Muscle layer of duodenum (tissue), 2 donors: ENCODE measurements at regions not wholly inside any gene's neighbourhood (a gene's known extent, or its start where the extent isn't known, plus 50 kb on each side); places are given as distances from the start of the nearest gene placed in this dataset.

Experiments used
- H3K27ac ChIP-seq: one replicate; pipeline ENCODE4 v1.7.0; 2013; ENCODE audit warnings: mild to moderate bottlenecking, low read length
- H3K27me3 ChIP-seq: one replicate; pipeline ENCODE4 v1.7.0; 2013; ENCODE audit warnings: low read depth, mild to moderate bottlenecking, control low read depth, low read length
- H3K36me3 ChIP-seq, 2 donors: one replicate each; pipeline ENCODE4 v1.7.0; 2013; ENCODE audit warnings: low read length in 2 of 2, control low read depth in 1 of 2, mild to moderate bottlenecking in 1 of 2; ENCODE audit not compliant: insufficient read depth in 2 of 2, control insufficient read depth in 1 of 2
- H3K4me1 ChIP-seq, 2 donors: one replicate each; pipeline ENCODE4 v1.7.0; 2013; ENCODE audit warnings: low read length in 2 of 2, mild to moderate bottlenecking in 2 of 2, control low read depth in 1 of 2, moderate library complexity in 1 of 2; ENCODE audit not compliant: insufficient read depth in 2 of 2, control insufficient read depth in 1 of 2
- H3K4me3 ChIP-seq, 2 donors: one replicate each; pipeline ENCODE4 v1.7.0; 2013; ENCODE audit warnings: low read length in 2 of 2, low read depth in 1 of 2, mild to moderate bottlenecking in 1 of 2
- H3K9me3 ChIP-seq, 2 donors: one replicate each; pipeline ENCODE4 v1.7.0; 2013; ENCODE audit warnings: low read length in 2 of 2, control low read depth in 1 of 2, mild to moderate bottlenecking in 1 of 2; ENCODE audit not compliant: control insufficient read depth in 1 of 2
- donor health status: healthy.

DNA sequence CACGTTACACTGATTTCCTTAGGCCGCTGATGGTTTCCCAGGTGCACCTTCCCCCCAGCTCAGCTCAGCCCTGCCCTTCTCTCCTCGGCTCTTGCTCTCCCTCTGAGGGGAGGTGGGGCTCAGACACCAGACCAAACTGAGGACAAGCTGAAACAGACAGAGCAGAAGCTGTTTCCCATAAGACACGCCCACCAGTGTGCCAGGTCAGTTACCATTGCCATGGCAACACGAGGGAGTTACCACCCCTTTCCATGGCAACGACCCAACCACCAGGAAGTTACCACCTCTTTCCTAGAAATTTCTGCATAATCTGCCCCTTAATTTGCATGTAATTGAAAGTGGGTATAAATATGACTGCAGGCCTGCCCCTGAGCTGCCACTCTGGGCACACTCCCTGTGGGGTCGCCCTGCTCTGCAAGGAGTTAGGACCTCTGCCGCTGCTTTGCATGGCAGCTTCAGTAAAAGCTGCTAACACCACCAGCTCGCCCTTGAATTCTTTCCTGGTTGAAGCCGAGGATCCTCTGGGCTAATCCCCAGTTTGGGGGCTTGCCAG is 120.9 kb upstream of the SMIM21 start:
- no peaks in the 10 kb centered on the region for H3K9me3 ChIP-seq
- H3K27me3 ChIP-seq, result no peaks in the 10 kb centered on the region
- no peak overlapping the region for H3K4me3 ChIP-seq
- no peaks in the 10 kb centered on the region for H3K36me3 ChIP-seq
- peaks cover 0 to 4% of the 10 kb centered on the region in 2 donors for H3K4me1 ChIP-seq
- no peak overlapping the region for H3K27ac ChIP-seq

DNA sequence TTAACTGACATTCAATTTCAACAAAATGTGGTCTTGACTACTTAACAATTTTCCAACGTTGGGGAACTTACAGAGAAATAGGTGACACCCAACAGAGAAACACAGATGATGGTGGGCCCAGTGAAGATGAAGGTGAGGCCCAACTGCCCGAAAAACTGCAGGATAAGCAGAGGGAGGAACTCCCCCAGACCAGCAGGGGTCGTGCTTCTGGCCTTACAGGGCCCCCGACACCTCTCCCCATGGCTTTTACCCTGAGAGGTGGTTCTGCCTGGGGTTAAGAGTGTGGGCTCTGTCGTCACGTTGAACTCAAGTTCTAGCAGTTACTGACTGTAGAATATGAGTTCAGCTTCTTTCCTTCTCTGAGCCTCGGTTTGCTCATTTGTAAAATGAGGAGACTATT is 119.5 kb upstream of the SMIM21 start:
- H3K27me3 ChIP-seq, result no peaks in the 10 kb centered on the region
- H3K27ac ChIP-seq, result no peak overlapping the region
- no peak overlapping the region for H3K4me3 ChIP-seq
- H3K9me3 ChIP-seq, result no peaks in the 10 kb centered on the region
- H3K36me3 ChIP-seq, result no peaks in the 10 kb centered on the region
- peaks cover 0 to 4% of the 10 kb centered on the region in 2 donors for H3K4me1 ChIP-seq

DNA sequence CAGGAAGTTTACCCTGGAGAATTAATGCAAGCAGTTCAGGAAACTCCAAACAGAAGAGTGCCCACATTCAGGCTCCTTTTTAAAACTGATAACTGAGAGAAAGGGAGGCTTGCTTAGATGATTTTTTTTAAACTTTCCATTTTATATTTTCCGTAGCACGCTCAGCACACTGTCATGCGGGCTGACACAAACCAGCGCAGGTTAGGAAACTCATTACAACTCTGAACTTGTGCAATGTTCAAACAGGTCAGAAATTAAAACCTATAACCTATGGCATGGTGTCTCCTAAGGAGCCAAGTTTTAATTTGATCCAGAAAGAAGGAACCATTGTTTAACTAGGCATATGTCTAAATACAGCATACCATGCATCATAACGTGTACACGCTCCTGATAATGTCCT is 117.7 kb upstream of the SMIM21 start:
- H3K4me1 ChIP-seq, result peaks cover 0 to 4% of the 10 kb centered on the region in 2 donors
- no peaks in the 10 kb centered on the region for H3K27me3 ChIP-seq
- no peaks in the 10 kb centered on the region for H3K9me3 ChIP-seq
- H3K4me3 ChIP-seq, result no peak overlapping the region
- no peaks in the 10 kb centered on the region for H3K36me3 ChIP-seq
- no peak overlapping the region for H3K27ac ChIP-seq

DNA sequence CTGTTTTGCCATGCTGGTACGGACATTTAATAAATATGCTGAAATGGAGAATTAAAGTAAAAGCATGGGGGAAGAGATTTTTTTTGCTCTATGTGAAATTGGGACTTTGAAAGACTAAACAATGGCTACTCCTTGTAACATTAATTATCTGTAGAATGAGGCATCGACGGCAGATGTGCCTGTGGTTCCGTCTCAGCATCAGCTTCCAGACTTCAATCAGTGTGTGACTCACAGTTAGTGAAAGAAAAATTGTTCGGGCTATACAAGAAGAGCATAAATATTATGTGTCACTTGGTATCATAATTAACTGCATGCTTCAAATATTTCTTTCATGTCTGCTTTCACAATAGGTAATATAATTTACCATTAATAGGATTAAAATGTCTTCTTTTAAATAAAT is 117.0 kb upstream of the SMIM21 start:
- Histone ChIP-seq H3K9me3 (no peaks in the 10 kb centered on the region), H3K4me1 (peaks cover 0 to 4% of the 10 kb centered on the region in 2 donors), H3K4me3 (no peak overlapping the region), H3K27me3 (peaks cover 3% of the 10 kb centered on the region), H3K27ac (no peak overlapping the region), H3K36me3 (no peaks in the 10 kb centered on the region)

DNA sequence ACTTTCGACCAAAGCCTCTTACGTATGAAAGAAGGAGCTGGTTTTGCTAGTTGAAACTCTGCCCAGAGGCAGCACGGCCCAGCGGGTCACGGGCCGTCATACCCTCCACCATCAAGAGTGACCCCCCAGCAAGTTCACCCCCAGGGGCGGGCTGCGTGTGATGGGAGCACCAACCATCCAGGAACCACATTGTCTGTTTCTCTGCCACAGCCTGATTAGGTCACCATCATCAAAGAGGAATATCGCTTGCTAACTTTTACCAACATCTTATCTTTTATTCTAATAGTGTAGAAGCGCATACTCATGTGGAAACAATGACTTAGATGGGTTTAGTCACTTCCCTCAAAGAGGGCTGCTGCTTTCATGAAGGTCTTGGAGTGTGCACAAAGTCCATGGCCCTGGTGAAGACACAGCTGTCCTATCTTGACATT is 116.6 kb upstream of the SMIM21 start:
- Histone ChIP-seq H3K36me3 (no peaks in the 10 kb centered on the region), H3K27me3 (peaks cover 3% of the 10 kb centered on the region), H3K4me3 (no peak overlapping the region), H3K9me3 (no peaks in the 10 kb centered on the region), H3K4me1 (peaks cover 0 to 4% of the 10 kb centered on the region in 2 donors), H3K27ac (no peak overlapping the region)

DNA sequence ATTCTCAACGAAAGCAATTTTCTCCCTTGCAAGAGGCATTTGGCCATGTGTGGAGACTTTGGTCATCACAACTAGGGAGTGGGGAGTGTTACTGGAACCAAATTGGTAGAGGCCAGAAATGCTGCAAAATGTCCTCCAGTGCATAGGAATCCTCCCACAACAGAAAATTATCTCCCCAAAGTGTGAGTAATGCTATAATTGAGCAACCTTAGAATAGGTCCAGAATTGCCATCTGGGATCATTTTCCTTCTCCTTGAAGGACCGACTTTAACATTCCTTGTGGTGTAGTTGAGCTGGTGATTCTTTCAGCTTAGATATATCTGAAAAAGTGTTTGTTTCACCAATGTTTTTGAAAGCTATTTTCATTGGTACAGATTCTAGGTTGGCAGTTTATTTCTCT is 111.2 kb upstream of the SMIM21 start:
- H3K9me3 ChIP-seq, result no peaks in the 10 kb centered on the region
- no peak overlapping the region for H3K27ac ChIP-seq
- no peak overlapping the region for H3K4me3 ChIP-seq
- peaks cover 3% of the 10 kb centered on the region for H3K27me3 ChIP-seq
- H3K36me3 ChIP-seq, result no peaks in the 10 kb centered on the region
- no peaks in the 10 kb centered on the region for H3K4me1 ChIP-seq

DNA sequence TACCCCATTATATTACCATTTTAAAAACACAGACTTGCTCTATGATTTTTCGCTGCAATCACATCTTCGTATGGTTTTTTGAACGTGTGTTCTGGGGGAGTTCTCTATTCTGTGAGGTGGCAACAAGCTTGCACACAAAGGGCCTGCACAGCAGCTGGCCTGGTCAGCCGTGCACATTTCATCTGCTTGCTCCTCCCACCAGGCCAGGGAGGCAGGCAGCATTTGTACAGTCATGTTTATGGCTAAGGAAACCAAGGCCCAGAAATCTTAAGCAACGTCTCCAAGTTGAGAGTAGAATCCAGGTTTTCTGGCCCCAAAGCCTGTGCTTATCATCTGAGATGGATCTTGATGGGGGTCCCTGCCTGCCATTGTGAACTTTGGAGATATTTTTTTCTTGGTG is 106.4 kb upstream of the SMIM21 start:
- Histone ChIP-seq H3K4me1 (no peaks in the 10 kb centered on the region), H3K4me3 (no peak overlapping the region), H3K9me3 (no peaks in the 10 kb centered on the region), H3K36me3 (no peaks in the 10 kb centered on the region), H3K27ac (no peak overlapping the region), H3K27me3 (no peaks in the 10 kb centered on the region)

DNA sequence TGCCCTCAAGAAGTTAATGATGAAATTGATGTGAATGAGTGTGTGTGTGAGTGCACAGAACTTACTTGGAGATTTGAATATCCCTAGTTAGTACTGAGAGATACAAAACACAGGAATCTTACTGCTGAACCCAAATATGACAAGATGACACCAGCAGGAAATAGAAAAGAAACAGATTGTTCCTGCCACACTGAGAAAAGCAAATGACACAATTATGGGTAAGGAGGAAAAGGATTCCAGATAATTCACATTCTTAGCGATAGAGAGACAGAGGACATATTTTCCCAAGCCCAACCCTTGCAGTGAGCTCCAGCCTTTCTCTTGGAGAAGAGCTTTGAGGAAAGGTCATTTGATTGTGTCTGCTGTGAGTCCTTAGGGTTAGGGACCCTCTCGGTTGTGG is 105.7 kb upstream of the SMIM21 start:
- Histone ChIP-seq H3K36me3 (no peaks in the 10 kb centered on the region), H3K4me1 (no peaks in the 10 kb centered on the region), H3K27me3 (no peaks in the 10 kb centered on the region), H3K4me3 (no peak overlapping the region), H3K27ac (no peak overlapping the region), H3K9me3 (no peaks in the 10 kb centered on the region)

DNA sequence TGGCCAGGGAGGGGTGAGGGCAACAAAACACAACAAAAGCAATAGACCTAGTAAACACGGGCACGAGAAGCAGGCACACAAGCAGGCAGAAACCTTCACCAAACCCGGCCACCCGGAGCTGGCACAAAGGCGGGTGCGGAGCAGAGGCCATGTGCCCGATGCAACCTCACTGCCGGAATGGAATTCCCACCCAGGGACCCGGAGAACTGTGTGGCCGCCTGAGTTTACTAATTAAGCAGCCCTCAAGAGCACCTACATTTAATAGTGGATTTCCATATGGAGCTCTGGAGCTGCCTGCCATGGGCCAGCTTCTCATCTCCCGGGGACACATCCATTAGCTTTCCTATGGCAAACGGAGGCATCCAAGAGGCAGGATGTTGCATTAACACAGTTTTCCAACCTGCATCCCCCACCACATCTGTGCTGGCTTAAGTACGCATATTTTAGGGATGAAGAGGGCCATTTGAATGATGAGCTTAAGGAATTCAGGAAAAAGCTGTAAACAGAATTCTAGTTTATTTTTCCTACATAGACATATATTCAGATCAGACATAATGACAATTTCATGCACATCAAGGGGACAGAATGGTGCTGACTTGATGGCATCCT is 104.5 kb upstream of the SMIM21 start:
- no peaks in the 10 kb centered on the region for H3K9me3 ChIP-seq
- no peak overlapping the region for H3K27ac ChIP-seq
- H3K4me1 ChIP-seq, result no peaks in the 10 kb centered on the region
- H3K27me3 ChIP-seq, result no peaks in the 10 kb centered on the region
- no peak overlapping the region for H3K4me3 ChIP-seq
- H3K36me3 ChIP-seq, result no peaks in the 10 kb centered on the region

DNA sequence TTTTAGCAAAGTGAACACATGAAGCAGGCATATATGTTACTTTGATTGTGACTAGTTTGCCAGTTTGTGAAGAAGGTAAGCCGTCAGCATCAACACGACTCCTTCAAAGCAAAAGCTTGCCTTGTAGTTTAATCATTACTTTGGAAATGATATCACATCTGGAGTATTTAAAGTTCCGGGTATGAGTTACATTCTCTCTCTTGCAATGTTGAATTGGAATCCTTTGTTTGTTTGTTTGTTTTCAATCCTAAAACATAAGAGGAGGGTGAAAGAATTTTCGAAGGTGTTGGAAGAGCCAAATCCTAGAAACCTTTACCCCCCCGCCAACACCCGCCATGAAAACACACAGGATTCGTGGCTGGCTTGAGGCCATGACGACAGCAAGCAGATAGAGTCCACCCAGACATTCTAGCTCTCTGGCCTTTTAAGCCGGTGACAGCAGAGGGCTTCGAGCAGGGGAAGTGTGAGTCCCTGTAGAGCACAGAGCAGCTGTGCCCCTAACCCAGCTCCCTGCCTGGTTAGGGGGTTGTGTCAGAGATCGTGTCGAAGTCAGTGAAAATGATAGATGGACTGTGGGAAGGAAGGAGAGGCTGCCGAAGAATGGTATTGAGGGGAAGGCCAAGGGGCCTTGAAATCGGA is 103.8 kb upstream of the SMIM21 start:
- Histone ChIP-seq H3K27ac (no peak overlapping the region), H3K36me3 (no peaks in the 10 kb centered on the region), H3K4me1 (no peaks in the 10 kb centered on the region)

DNA sequence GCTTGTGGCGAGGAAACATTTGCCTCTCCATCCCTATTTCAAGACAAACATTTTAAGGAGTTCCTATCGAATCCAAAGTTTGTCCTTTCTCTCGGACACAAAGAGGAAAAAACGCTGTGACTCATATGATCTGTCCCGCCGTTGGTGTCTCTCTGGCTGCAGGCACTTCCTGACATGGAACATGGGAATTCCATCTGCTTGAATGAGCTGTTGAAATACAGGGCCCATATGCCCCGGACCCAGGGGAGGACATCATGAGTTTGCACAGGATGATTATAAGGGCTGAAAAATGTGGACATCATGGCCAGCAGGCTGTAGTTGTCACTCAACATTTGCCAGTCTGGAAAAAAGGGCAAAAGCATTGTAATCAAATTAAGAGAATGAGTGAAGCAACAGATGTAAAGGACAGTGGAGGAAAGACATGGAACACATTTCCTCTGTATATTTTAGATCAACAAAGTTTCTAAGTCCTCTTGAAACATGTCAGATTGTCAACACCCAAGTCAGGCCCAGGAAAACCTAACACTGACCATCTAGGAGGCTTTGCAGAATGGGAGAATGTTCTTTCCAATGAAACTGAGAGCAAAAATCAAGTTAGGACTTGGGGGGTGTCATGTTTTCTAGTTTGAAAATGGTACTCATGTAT is 103.2 kb upstream of the SMIM21 start:
- no peaks in the 10 kb centered on the region for H3K27me3 ChIP-seq
- no peak overlapping the region for H3K27ac ChIP-seq
- H3K36me3 ChIP-seq, result no peaks in the 10 kb centered on the region
- H3K4me3 ChIP-seq, result no peak overlapping the region
- H3K9me3 ChIP-seq, result no peaks in the 10 kb centered on the region
- no peaks in the 10 kb centered on the region for H3K4me1 ChIP-seq

More for the DNA sequence above, 103.8 kb upstream of the SMIM21 start:
- Histone ChIP-seq H3K9me3 (no peaks in the 10 kb centered on the region), H3K27me3 (no peaks in the 10 kb centered on the region), H3K4me3 (no peak overlapping the region)
